Tibial artery (tissue), 4 donors: ENCODE measurements at regions not wholly inside any gene's neighbourhood (a gene's known extent, or its start where the extent isn't known, plus 50 kb on each side); places are given as distances from the start of the nearest gene placed in this dataset.

Experiments
- DNase-seq, 2 donors: peaks; one replicate each; pipeline ENCODE4 v3.0.0-alpha.2; 2019
- H3K27ac ChIP-seq, 2 donors: fragments of 200-600 bp; sonication (generic) in 1 of 2; 1 replicate in 1 of 2; 2 replicates in 1 of 2; pipeline ENCODE4 v1.5.1; 2018 to 2019; ENCODE audit warnings: mild to moderate bottlenecking in 1 of 2
- H3K27me3 ChIP-seq, 2 donors: fragments of 200-600 bp; sonication (generic) in 1 of 2; one replicate each; pipeline versions ENCODE4 v1.5.1 to v1.6.0; 2016 to 2019
- H3K36me3 ChIP-seq, 3 donors: fragments of 200-600 bp; sonication (generic) in 2 of 3; one replicate each; pipeline ENCODE4 v1.5.1; 2016 to 2019; ENCODE audit warnings: mild to moderate bottlenecking in 2 of 3
- H3K4me1 ChIP-seq, 4 donors: fragments of 200-600 bp; sonication (generic) in 2 of 4; 1 replicate in 3 of 4; 2 replicates in 1 of 4; pipeline ENCODE4 v1.5.1; 2016 to 2019
- H3K4me3 ChIP-seq, 2 donors: fragments of 200-600 bp; sonication (generic) in 1 of 2; 1 replicate in 1 of 2; 2 replicates in 1 of 2; pipeline ENCODE4 v1.5.1; 2018 to 2019; ENCODE audit warnings: mild to moderate bottlenecking in 2 of 2
- H3K9me3 ChIP-seq, 3 donors: fragments of 200-600 bp; sonication (generic) in 1 of 3; one replicate each; pipeline ENCODE4 v1.5.1; 2016 to 2019
- intact Hi-C: fragments of 100-400 bp; cut with DNase I; formaldehyde crosslinking; loops from one replicate; pipeline ENCODE4 v1.15.0; 2023; ENCODE audit warnings: low total_unique reads
- TF ChIP-seq, protein P1 (sequence below), 2 experiments: fragments of 200-600 bp in 1 of 2; fragments of 450-650 bp in 1 of 2; IDR thresholded peaks; one replicate each; pipeline ENCODE4 v1.5.1; 2017 to 2019; ENCODE audit warnings: antibody characterized with exemption in 2 of 2, mild to moderate bottlenecking in 1 of 2, moderate library complexity in 1 of 2

DNA sequence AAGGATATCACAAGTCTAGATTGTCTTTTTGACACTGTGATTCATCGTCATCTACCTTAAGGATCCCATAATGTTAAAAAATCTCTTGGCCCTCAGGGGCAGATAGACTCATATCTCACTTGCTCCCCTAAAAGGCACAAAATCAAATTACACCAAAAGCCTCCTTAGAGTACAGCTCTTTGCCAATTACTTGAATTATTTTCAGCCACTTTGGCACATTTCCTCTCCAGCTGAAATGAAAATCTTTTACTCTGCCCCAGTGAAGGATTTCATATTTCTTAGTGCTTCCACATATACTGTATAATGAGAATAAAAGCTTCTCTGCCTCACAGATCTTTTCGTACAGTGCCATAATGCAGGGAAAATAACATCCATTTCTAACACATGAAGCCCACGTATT lies 190.7 kb upstream of the GBE1 start:
- TF ChIP-seq, protein P1, sequence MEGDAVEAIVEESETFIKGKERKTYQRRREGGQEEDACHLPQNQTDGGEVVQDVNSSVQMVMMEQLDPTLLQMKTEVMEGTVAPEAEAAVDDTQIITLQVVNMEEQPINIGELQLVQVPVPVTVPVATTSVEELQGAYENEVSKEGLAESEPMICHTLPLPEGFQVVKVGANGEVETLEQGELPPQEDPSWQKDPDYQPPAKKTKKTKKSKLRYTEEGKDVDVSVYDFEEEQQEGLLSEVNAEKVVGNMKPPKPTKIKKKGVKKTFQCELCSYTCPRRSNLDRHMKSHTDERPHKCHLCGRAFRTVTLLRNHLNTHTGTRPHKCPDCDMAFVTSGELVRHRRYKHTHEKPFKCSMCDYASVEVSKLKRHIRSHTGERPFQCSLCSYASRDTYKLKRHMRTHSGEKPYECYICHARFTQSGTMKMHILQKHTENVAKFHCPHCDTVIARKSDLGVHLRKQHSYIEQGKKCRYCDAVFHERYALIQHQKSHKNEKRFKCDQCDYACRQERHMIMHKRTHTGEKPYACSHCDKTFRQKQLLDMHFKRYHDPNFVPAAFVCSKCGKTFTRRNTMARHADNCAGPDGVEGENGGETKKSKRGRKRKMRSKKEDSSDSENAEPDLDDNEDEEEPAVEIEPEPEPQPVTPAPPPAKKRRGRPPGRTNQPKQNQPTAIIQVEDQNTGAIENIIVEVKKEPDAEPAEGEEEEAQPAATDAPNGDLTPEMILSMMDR (IDR thresholded peaks at IDR 0.05) = no peak

DNA sequence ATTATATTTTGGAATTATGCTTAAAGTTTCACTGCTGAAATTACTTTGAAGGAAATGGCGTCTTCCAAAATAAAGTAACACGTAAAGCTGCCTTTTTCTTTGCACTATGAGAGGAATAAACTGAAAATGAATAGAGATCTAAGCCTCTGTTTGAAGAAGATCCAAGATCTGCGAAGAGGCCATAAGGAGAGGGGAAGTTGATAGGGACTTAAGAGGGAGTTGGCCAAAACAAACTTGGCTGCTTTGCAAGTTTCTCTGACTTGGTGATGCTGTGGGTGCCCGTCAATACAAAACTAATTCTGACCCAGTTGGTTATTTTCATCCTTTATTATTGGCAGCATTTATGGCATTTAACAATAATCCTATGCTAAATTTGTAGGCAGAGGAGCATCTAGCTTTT lies 190.2 kb upstream of the GBE1 start:
- no peaks in the 10 kb centered on the region for H3K9me3 ChIP-seq
- DNase-seq = no peak
- H3K27ac ChIP-seq = no peak overlapping the region
- H3K4me1 ChIP-seq = no peaks in the 10 kb centered on the region
- H3K36me3 ChIP-seq = no peaks in the 10 kb centered on the region
- TF ChIP-seq, protein P1 (IDR thresholded peaks at IDR 0.05) = no peak
- intact Hi-C loops = no loop called here
- H3K4me3 ChIP-seq = no peak overlapping the region
- H3K27me3 ChIP-seq = no peaks in the 10 kb centered on the region

More for the DNA sequence above, 190.7 kb upstream of the GBE1 start:
- Histone ChIP-seq H3K9me3 (no peaks in the 10 kb centered on the region), H3K4me1 (no peaks in the 10 kb centered on the region), H3K36me3 (no peaks in the 10 kb centered on the region), H3K27ac (no peak overlapping the region), H3K4me3 (no peak overlapping the region), H3K27me3 (no peaks in the 10 kb centered on the region)
- intact Hi-C loops = no loop called here
- no peak for DNase-seq

DNA sequence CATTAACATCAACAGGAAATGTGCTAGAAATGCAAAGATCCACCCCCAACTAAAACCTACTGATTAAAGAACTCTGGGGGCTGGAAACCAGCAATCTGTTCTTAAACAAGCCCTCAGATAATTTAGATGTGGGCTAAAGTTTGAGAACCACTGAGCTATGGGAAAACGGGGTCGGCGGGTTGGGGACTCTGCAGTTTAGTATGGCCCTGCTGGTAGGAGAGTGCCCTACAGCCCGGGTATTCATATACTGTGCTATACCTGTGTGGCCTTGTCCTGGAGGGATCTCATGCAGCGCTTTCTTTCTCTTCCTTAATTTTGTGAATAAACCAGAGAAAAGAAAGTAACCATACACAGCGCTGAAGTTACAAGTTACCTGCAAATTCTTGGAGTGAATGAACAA lies 189.7 kb upstream of the GBE1 start:
- Histone ChIP-seq H3K4me1 (no peaks in the 10 kb centered on the region), H3K27me3 (no peaks in the 10 kb centered on the region), H3K9me3 (no peaks in the 10 kb centered on the region), H3K27ac (no peak overlapping the region), H3K36me3 (no peaks in the 10 kb centered on the region), H3K4me3 (no peak overlapping the region)
- no peak for DNase-seq
- TF ChIP-seq, protein P1 (IDR thresholded peaks at IDR 0.05) = no peak
- intact Hi-C loops = no loop called here

DNA sequence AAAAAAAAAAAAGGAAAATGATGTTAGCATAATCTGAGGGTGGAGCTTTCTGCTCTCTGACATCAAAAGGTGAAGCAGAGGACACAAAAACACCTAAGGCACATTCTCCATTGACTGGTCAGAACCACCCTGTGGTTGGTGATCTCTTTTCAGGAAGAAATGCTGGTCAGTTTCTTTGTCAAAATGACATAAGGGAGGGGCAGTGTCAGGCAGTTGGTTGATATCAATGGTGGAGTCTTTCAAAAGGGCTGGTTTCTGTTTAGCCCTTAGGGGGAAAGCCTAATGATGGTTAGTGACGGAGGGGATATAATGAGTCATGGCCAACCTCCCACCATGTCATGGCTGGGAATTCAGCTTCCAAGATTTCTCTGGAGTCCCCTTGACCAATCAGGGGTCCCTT lies 185.9 kb upstream of the GBE1 start:
- no peak for DNase-seq
- H3K27me3 ChIP-seq = no peaks in the 10 kb centered on the region
- TF ChIP-seq, protein P1 (IDR thresholded peaks at IDR 0.05) = no peak
- H3K36me3 ChIP-seq = no peaks in the 10 kb centered on the region
- intact Hi-C loops = no loop called here
- H3K27ac ChIP-seq = no peak overlapping the region
- H3K4me1 ChIP-seq = no peaks in the 10 kb centered on the region
- peaks cover 0 to 28% (median 20%) of the 10 kb centered on the region in 3 donors for H3K9me3 ChIP-seq
- no peak overlapping the region for H3K4me3 ChIP-seq

DNA sequence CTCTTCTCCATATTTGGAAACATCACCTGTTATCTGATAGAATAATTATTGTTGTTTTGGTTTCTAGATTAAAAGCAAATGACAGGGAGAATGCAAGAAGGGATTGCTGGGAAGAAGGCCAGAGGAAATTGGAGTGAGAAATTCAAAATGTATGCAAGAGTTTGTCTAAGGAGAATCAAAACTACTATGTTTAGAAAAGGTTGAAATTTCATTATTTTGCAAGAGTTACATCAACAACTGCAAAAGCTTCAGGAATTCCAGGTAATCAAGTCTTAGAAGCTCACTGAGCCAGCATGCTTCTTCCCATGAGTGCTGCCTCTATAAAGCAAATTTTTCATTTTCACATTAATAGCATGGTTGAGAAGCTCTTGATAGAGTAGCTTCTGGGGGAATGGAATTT lies 177.2 kb upstream of the GBE1 start:
- H3K27me3 ChIP-seq = no peaks in the 10 kb centered on the region
- TF ChIP-seq, protein P1 (IDR thresholded peaks at IDR 0.05) = no peak
- intact Hi-C loops = no loop called here

DNA sequence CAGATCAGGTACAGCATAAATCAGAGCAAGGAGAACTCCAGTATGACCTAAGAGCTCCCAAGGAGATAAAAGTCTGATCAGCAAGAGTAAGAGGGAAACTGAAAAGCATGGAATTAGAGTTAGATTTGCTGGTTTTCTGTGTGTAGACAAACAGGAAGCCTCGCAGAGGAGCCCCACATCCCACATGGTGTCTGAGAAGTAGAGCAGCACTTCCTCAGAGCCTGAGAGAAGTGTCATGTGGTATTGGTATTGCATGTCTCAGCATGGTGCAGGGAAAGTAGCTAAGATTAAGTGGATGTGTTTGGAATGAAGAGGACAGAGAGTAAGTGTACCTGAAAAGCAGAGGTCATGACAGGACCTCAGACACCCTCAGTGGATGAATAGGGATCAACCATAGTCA lies 175.4 kb upstream of the GBE1 start:
- no peak overlapping the region for H3K4me3 ChIP-seq
- TF ChIP-seq, protein P1 (IDR thresholded peaks at IDR 0.05) = no peak
- no peaks in the 10 kb centered on the region for H3K36me3 ChIP-seq
- intact Hi-C loops = no loop called here
- no peaks in the 10 kb centered on the region for H3K4me1 ChIP-seq
- H3K27me3 ChIP-seq = no peaks in the 10 kb centered on the region
- no peak overlapping the region for H3K27ac ChIP-seq
- peak in 1 of 2 donors; percentile 20 for DNase-seq
- H3K9me3 ChIP-seq = peaks cover 0 to 2% (median 0%) of the 10 kb centered on the region in 3 donors

More for the DNA sequence above, 177.2 kb upstream of the GBE1 start:
- no peak overlapping the region for H3K4me3 ChIP-seq
- H3K9me3 ChIP-seq = peaks cover 0 to 15% (median 10%) of the 10 kb centered on the region in 3 donors
- no peaks in the 10 kb centered on the region for H3K4me1 ChIP-seq
- H3K36me3 ChIP-seq = no peaks in the 10 kb centered on the region
- DNase-seq = no peak
- no peak overlapping the region for H3K27ac ChIP-seq
